Keratinocyte (primary cell): ENCODE measurements at regions not wholly inside any gene's neighbourhood (a gene's known extent, or its start where the extent isn't known, plus 50 kb on each side); places are given as distances from the start of the nearest gene placed in this dataset.

Experiments
- DNase-seq: peaks from one replicate; pipeline ENCODE4 v3.0.0-alpha.2; 2011; ENCODE audit warnings: low read depth, missing footprints, low spot score
- FAIRE-seq: peaks from 2 replicates; lab custom pipeline; 2011; peaks lifted over from hg19 to GRCh38; lab: Jason Lieb, UNC
- H2AFZ ChIP-seq: 2 replicates; pipeline ENCODE4 v1.6.0; 2012; ENCODE audit warnings: low read length, control low read depth, inconsistent platforms; ENCODE audit not compliant: control insufficient read depth
- H3K27ac ChIP-seq: 2 replicates; pipeline ENCODE4 v1.5.1; 2011; ENCODE audit warnings: low read length; ENCODE audit not compliant: control insufficient read depth, insufficient read depth
- H3K27me3 ChIP-seq: 3 replicates; pipeline ENCODE4 v1.6.0; 2011; ENCODE audit warnings: low read length; ENCODE audit not compliant: control insufficient read depth, insufficient read depth; ENCODE audit errors: extremely low read depth
- H3K36me3 ChIP-seq, 2 experiments: 2 replicates in 1 of 2; 3 replicates in 1 of 2; pipeline ENCODE4 v1.5.1; 2011; ENCODE audit warnings: low read length in 2 of 2, mild to moderate bottlenecking in 1 of 2; ENCODE audit not compliant: control insufficient read depth in 2 of 2, insufficient read depth in 2 of 2; ENCODE audit errors: extremely low read depth in 1 of 2
- H3K4me1 ChIP-seq: 3 replicates; pipeline ENCODE4 v1.5.1; 2011; ENCODE audit warnings: low read length; ENCODE audit not compliant: control insufficient read depth, insufficient read depth; ENCODE audit errors: extremely low read depth
- H3K4me2 ChIP-seq: 3 replicates; pipeline ENCODE4 v1.6.0; 2011; ENCODE audit warnings: low read depth, low read length; ENCODE audit not compliant: control insufficient read depth, insufficient read depth; ENCODE audit errors: extremely low read depth
- H3K4me3 ChIP-seq, 3 experiments: fragments of 200-600 bp in 1 of 3; sonication (generic) in 1 of 3; 2 replicates in 2 of 3; 3 replicates in 1 of 3; pipeline ENCODE4 v1.5.1; 2011 to 2016; ENCODE audit warnings: low read length in 3 of 3, mild to moderate bottlenecking in 3 of 3, control low read depth in 2 of 3, inconsistent platforms in 1 of 3, low read depth in 1 of 3, mixed read lengths in 1 of 3, mixed run types in 1 of 3, moderate library complexity in 1 of 3; ENCODE audit not compliant: control insufficient read depth in 2 of 3, insufficient read depth in 2 of 3; ENCODE audit errors: extremely low read depth in 1 of 3
- H3K79me2 ChIP-seq: 2 replicates; pipeline ENCODE4 v1.6.0; 2012; ENCODE audit warnings: low read length; ENCODE audit not compliant: control insufficient read depth, insufficient read depth
- H3K9ac ChIP-seq: 3 replicates; pipeline ENCODE4 v1.6.0; 2011; ENCODE audit warnings: low read length; ENCODE audit not compliant: control insufficient read depth, insufficient read depth; ENCODE audit errors: extremely low read depth
- H3K9me1 ChIP-seq: 3 replicates; pipeline ENCODE4 v1.6.0; 2011; ENCODE audit warnings: low read length; ENCODE audit not compliant: control insufficient read depth, insufficient read depth; ENCODE audit errors: extremely low read depth
- H3K9me3 ChIP-seq: 2 replicates; pipeline ENCODE4 v1.5.1; 2012; ENCODE audit warnings: low read depth, low read length; ENCODE audit not compliant: control insufficient read depth
- H4K20me1 ChIP-seq: 3 replicates; pipeline ENCODE4 v1.6.0; 2011; ENCODE audit warnings: low read length; ENCODE audit not compliant: control insufficient read depth, insufficient read depth; ENCODE audit errors: extremely low read depth
- EZH2 ChIP-seq: IDR thresholded peaks from one replicate; pipeline ENCODE4 v1.6.1; 2012; ENCODE audit warnings: inconsistent platforms, mild to moderate bottlenecking, low read length, moderate library complexity
- dilution Hi-C: fragments of 300-500 bp; cut with MboI; formaldehyde crosslinking; loops from one replicate; pipeline ENCODE4 v1.7.0; 2020; ENCODE audit warnings: low sequenced_read_pairs; ENCODE audit not compliant: extremely low pct_ligation_motif_present
- TF ChIP-seq, protein P1 (sequence below), 3 experiments: IDR thresholded peaks in 1 of 3; conservative IDR thresholded peaks in 1 of 3; optimal IDR thresholded peaks in 1 of 3; 2 replicates in 2 of 3; 3 replicates in 1 of 3; pipeline versions ENCODE3 to v1.5.1; 2011; ENCODE audit warnings: low read length in 3 of 3, mild to moderate bottlenecking in 3 of 3, moderate library complexity in 2 of 3, control low read depth in 1 of 3, inconsistent platforms in 1 of 3; ENCODE audit not compliant: insufficient read depth in 2 of 3; ENCODE audit errors: extremely low read depth in 1 of 3

DNA sequence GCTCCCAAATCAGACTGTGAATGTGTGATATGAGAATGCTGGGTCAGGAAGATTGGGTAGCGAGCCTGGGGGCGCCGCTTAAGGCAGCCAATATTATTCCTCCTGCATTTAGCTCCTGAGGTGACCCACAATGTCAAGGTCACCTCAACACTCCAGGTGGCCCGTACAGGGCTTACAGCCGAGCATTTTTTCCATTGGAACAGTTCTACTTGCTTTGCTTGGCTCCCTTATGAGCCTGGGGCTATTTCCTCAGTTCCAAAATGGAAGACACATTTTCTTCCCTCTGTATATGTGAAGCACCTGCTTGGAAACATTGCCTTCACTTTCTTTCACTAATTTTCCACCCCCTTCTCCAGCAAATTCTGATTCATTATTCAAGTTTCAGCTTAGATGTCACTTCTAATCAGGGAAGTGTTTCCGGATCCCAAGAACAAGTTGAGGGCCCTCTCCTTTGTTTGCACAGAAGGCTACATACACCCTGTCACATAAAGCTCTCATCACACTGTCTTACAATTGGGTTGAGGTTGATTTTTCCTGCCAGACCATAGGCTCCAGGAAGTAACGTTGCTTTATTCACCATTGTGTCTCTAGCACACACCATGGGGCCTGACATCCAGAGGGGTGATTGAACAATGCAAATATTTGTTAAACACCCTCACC is 330.2 kb downstream of the PIK3R1 start:
- no peaks in the 10 kb centered on the region for H3K27me3 ChIP-seq
- dilution Hi-C loops, result no loop called here
- TF ChIP-seq, protein P1, sequence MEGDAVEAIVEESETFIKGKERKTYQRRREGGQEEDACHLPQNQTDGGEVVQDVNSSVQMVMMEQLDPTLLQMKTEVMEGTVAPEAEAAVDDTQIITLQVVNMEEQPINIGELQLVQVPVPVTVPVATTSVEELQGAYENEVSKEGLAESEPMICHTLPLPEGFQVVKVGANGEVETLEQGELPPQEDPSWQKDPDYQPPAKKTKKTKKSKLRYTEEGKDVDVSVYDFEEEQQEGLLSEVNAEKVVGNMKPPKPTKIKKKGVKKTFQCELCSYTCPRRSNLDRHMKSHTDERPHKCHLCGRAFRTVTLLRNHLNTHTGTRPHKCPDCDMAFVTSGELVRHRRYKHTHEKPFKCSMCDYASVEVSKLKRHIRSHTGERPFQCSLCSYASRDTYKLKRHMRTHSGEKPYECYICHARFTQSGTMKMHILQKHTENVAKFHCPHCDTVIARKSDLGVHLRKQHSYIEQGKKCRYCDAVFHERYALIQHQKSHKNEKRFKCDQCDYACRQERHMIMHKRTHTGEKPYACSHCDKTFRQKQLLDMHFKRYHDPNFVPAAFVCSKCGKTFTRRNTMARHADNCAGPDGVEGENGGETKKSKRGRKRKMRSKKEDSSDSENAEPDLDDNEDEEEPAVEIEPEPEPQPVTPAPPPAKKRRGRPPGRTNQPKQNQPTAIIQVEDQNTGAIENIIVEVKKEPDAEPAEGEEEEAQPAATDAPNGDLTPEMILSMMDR (optimal IDR thresholded peaks at IDR 0.05 in 1 of 3, IDR thresholded peaks at IDR 0.05 in 1 of 3, conservative IDR thresholded peaks at IDR 0.05 in 1 of 3; ENCODE audit: extremely low read depth in 1 of 3, insufficient read depth in 2 of 3, low read length in 3 of 3), result no peak
- no peak for TF ChIP-seq EZH2
- no peak for DNase-seq
- no peak overlapping the region for H3K9ac ChIP-seq
- no peaks in the 10 kb centered on the region for H3K79me2 ChIP-seq
- no peaks in the 10 kb centered on the region for H3K36me3 ChIP-seq
- peak; percentile 46 for FAIRE-seq
- H4K20me1 ChIP-seq, result no peaks in the 10 kb centered on the region
- peaks cover 30% of the 10 kb centered on the region for H3K4me1 ChIP-seq
- no peaks in the 10 kb centered on the region for H3K9me1 ChIP-seq
- no peaks in the 10 kb centered on the region for H3K9me3 ChIP-seq
- no peak overlapping the region for H3K4me3 ChIP-seq
- H3K4me2 ChIP-seq, result no peak overlapping the region
- H2AFZ ChIP-seq, result no peak overlapping the region
- H3K27ac ChIP-seq, result no peak overlapping the region

DNA sequence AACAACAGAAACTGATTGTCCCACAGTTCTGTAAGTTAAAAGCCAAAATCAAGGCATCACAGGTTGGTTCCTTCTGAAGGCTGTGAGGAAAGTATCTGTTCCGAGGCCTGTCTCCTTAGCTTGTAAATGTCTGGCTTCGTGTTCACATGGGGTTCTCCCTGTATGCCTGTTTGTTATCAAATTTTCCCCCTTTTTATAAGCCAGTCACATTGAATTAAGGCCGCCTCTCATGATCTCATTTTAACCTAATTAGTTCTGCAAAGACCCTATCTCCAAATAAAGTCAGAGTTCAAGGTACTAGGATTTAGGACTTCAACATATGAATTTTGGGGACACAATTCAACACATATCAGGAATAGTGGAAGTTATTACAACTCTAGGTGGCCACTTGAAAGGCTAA is 331.5 kb downstream of the PIK3R1 start:
- DNase-seq, result no peak
- no peaks in the 10 kb centered on the region for H3K9me3 ChIP-seq
- FAIRE-seq, result no peak
- H3K4me2 ChIP-seq, result no peak overlapping the region
- TF ChIP-seq, protein P1 (optimal IDR thresholded peaks at IDR 0.05 in 1 of 3, IDR thresholded peaks at IDR 0.05 in 1 of 3, conservative IDR thresholded peaks at IDR 0.05 in 1 of 3; ENCODE audit: extremely low read depth in 1 of 3, insufficient read depth in 2 of 3, low read length in 3 of 3), result no peak
- TF ChIP-seq EZH2, result no peak
- peaks cover 36% of the 10 kb centered on the region for H3K4me1 ChIP-seq
- H4K20me1 ChIP-seq, result no peaks in the 10 kb centered on the region
- no peaks in the 10 kb centered on the region for H3K27me3 ChIP-seq
- no peaks in the 10 kb centered on the region for H3K36me3 ChIP-seq
- peaks cover 3% of the 10 kb centered on the region for H3K9me1 ChIP-seq
- no peak overlapping the region for H3K27ac ChIP-seq
- no peak overlapping the region for H3K9ac ChIP-seq
- no peaks in the 10 kb centered on the region for H3K79me2 ChIP-seq
- dilution Hi-C loops, result no loop called here
- no peak overlapping the region for H3K4me3 ChIP-seq
- no peak overlapping the region for H2AFZ ChIP-seq
